ENCODE measurements at regions not wholly inside any gene's neighbourhood (a gene's known extent, or its start where the extent isn't known, plus 50 kb on each side); places are given as distances from the start of the nearest gene placed in this dataset.
"Not testable (repeated sequence)": the region's sequence is repeated elsewhere in the genome, so short reads cannot be mapped to it uniquely, and the experiment has no call there.

GRCh38 chr11:92046103-92046502, 178.5 kb upstream of the FAT3 start:
- no peak overlapping the region for H3K9ac ChIP-seq (ENCODE audit: low read depth, low read length, poor library complexity)
- H3K4me3 ChIP-seq (ENCODE audit: low read length in 2 of 2) = no peak overlapping the region
- DNase-seq (ENCODE audit: low spot score) = no peak
- no peaks in the 10 kb centered on the region for H3K4me1 ChIP-seq (ENCODE audit: control insufficient read depth in 2 of 2, insufficient read depth in 1 of 2, low read depth in 1 of 2, low read length in 2 of 2)
- H3K14ac ChIP-seq (ENCODE audit: low read length) = no peak overlapping the region
- no peak overlapping the region for H2AK5ac ChIP-seq (ENCODE audit: low read depth, low read length)
- no peaks in the 10 kb centered on the region for H3K27me3 ChIP-seq (ENCODE audit: control insufficient read depth in 3 of 3, insufficient read depth in 3 of 3, low read depth in 1 of 3, low read length in 3 of 3)
- H2BK120ac ChIP-seq (ENCODE audit: low read depth, low read length) = no peak overlapping the region
- no peak overlapping the region for H3K4me2 ChIP-seq (ENCODE audit: insufficient read depth, low read length, poor library complexity, severe bottlenecking)
- H3K23ac ChIP-seq (ENCODE audit: low read depth, low read length, poor library complexity) = no peak overlapping the region
- no peaks in the 10 kb centered on the region for H3K9me3 ChIP-seq (replicated peaks in 1 of 2; ENCODE audit: control insufficient read depth in 2 of 2, insufficient read depth in 1 of 2, low read depth in 1 of 2, low read length in 2 of 2)
- H3K27ac ChIP-seq (replicated peaks; ENCODE audit: low read length) = no peak overlapping the region
- no peaks in the 10 kb centered on the region for H3K36me3 ChIP-seq (replicated peaks in 1 of 2; ENCODE audit: control insufficient read depth in 2 of 2, insufficient read depth in 2 of 2, low read length in 2 of 2)
- no peak overlapping the region for H2AFZ ChIP-seq (ENCODE audit: low read length)
- H3K4ac ChIP-seq (ENCODE audit: low read length) = no peak overlapping the region
- H4K91ac ChIP-seq (ENCODE audit: low read depth, low read length, poor library complexity) = no peak overlapping the region
- H3K79me1 ChIP-seq (ENCODE audit: low read depth, low read length) = no peaks in the 10 kb centered on the region
- H4K8ac ChIP-seq (ENCODE audit: low read depth, low read length) = no peak overlapping the region
- H2BK12ac ChIP-seq (ENCODE audit: low read length) = no peak overlapping the region
- H2BK5ac ChIP-seq (ENCODE audit: low read length) = no peak overlapping the region
- no peak overlapping the region for H2BK15ac ChIP-seq (ENCODE audit: low read length)
- no peak overlapping the region for H3K18ac ChIP-seq (ENCODE audit: low read length)

- H3K4ac ChIP-seq (ENCODE audit: low read length) = no peak overlapping the region
- H3K4me3 ChIP-seq (ENCODE audit: low read length in 2 of 2) = no peak overlapping the region
- no peak overlapping the region for H4K8ac ChIP-seq (ENCODE audit: low read depth, low read length)
- no peak overlapping the region for H3K23ac ChIP-seq (ENCODE audit: low read depth, low read length, poor library complexity)
- no peak overlapping the region for H2BK120ac ChIP-seq (ENCODE audit: low read depth, low read length)
- no peaks in the 10 kb centered on the region for H3K79me1 ChIP-seq (ENCODE audit: low read depth, low read length)
- no peak overlapping the region for H4K91ac ChIP-seq (ENCODE audit: low read depth, low read length, poor library complexity)
- H2BK15ac ChIP-seq (ENCODE audit: low read length) = no peak overlapping the region
- H3K18ac ChIP-seq (ENCODE audit: low read length) = no peak overlapping the region
- no peak overlapping the region for H3K4me2 ChIP-seq (ENCODE audit: insufficient read depth, low read length, poor library complexity, severe bottlenecking)
- no peaks in the 10 kb centered on the region for H3K36me3 ChIP-seq (replicated peaks in 1 of 2; ENCODE audit: control insufficient read depth in 2 of 2, insufficient read depth in 2 of 2, low read length in 2 of 2)
- no peak for DNase-seq (ENCODE audit: low spot score)
- H3K27me3 ChIP-seq (ENCODE audit: control insufficient read depth in 3 of 3, insufficient read depth in 3 of 3, low read depth in 1 of 3, low read length in 3 of 3) = no peaks in the 10 kb centered on the region
- H2AFZ ChIP-seq (ENCODE audit: low read length) = peak overlapping the region; percentile 7
- H3K14ac ChIP-seq (ENCODE audit: low read length) = no peak overlapping the region
- no peak overlapping the region for H2BK12ac ChIP-seq (ENCODE audit: low read length)
- no peak overlapping the region for H3K9ac ChIP-seq (ENCODE audit: low read depth, low read length, poor library complexity)
- H3K27ac ChIP-seq (replicated peaks; ENCODE audit: low read length) = no peak overlapping the region
- no peaks in the 10 kb centered on the region for H3K9me3 ChIP-seq (replicated peaks in 1 of 2; ENCODE audit: control insufficient read depth in 2 of 2, insufficient read depth in 1 of 2, low read depth in 1 of 2, low read length in 2 of 2)
- no peak overlapping the region for H2BK5ac ChIP-seq (ENCODE audit: low read length)
- no peaks in the 10 kb centered on the region for H3K4me1 ChIP-seq (ENCODE audit: control insufficient read depth in 2 of 2, insufficient read depth in 1 of 2, low read depth in 1 of 2, low read length in 2 of 2)
- H2AK5ac ChIP-seq (ENCODE audit: low read depth, low read length) = no peak overlapping the region
These were observed 179.3 kb upstream of the FAT3 start for GRCh38 chr11:92045301-92045700.

DNA sequence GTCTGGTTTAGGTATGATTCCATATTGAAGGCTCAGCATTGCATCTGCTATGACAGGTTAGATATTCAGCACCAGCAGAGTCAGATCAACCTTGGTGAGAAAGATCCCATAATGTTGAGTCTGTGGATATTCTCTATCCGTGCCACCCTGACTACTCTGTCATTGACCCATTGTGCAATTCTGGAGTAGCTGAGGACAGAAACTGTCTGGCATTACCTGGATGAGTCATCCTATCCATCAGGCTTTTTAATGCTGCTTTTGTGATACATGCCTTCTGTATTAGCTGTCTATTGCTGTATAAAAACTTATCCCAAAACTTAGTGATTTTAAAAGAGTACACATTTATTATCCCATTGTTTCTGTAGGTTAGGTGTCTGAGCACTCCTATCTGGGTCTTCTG, 189.1 kb upstream of the FAT3 start:
- H3K36me3 ChIP-seq (replicated peaks in 1 of 2; ENCODE audit: control insufficient read depth in 2 of 2, insufficient read depth in 2 of 2, low read length in 2 of 2) = no peaks in the 10 kb centered on the region
- H2BK15ac ChIP-seq (ENCODE audit: low read length) = no peak overlapping the region
- no peak overlapping the region for H3K4me2 ChIP-seq (ENCODE audit: insufficient read depth, low read length, poor library complexity, severe bottlenecking)
- no peak overlapping the region for H2AFZ ChIP-seq (ENCODE audit: low read length)
- H3K23ac ChIP-seq (ENCODE audit: low read depth, low read length, poor library complexity) = no peak overlapping the region
- no peaks in the 10 kb centered on the region for H3K79me1 ChIP-seq (ENCODE audit: low read depth, low read length)
- no peak overlapping the region for H2BK120ac ChIP-seq (ENCODE audit: low read depth, low read length)
- H4K8ac ChIP-seq (ENCODE audit: low read depth, low read length) = no peak overlapping the region
- H3K4me3 ChIP-seq (ENCODE audit: low read length in 2 of 2) = no peak overlapping the region
- no peak overlapping the region for H3K18ac ChIP-seq (ENCODE audit: low read length)
- H3K9me3 ChIP-seq (replicated peaks in 1 of 2; ENCODE audit: control insufficient read depth in 2 of 2, insufficient read depth in 1 of 2, low read depth in 1 of 2, low read length in 2 of 2) = no peaks in the 10 kb centered on the region
- H3K14ac ChIP-seq (ENCODE audit: low read length) = no peak overlapping the region
- no peak overlapping the region for H2AK5ac ChIP-seq (ENCODE audit: low read depth, low read length)
- no peak overlapping the region for H2BK5ac ChIP-seq (ENCODE audit: low read length)
- no peaks in the 10 kb centered on the region for H3K4me1 ChIP-seq (ENCODE audit: control insufficient read depth in 2 of 2, insufficient read depth in 1 of 2, low read depth in 1 of 2, low read length in 2 of 2)
- H2BK12ac ChIP-seq (ENCODE audit: low read length) = no peak overlapping the region
- no peak overlapping the region for H4K91ac ChIP-seq (ENCODE audit: low read depth, low read length, poor library complexity)
- no peak for DNase-seq (ENCODE audit: low spot score)
- no peak overlapping the region for H3K27ac ChIP-seq (replicated peaks; ENCODE audit: low read length)
- WGBS, 2 donors (ENCODE audit: extremely low coverage in 2 of 2, insufficient read length in 2 of 2, insufficient replicate concordance in 1 of 2) = no CpG with 5 or more reads among the region's 1 CpG
- H3K4ac ChIP-seq (ENCODE audit: low read length) = no peak overlapping the region
- H3K9ac ChIP-seq (ENCODE audit: low read depth, low read length, poor library complexity) = no peak overlapping the region
- no peaks in the 10 kb centered on the region for H3K27me3 ChIP-seq (ENCODE audit: control insufficient read depth in 3 of 3, insufficient read depth in 3 of 3, low read depth in 1 of 3, low read length in 3 of 3)

DNA sequence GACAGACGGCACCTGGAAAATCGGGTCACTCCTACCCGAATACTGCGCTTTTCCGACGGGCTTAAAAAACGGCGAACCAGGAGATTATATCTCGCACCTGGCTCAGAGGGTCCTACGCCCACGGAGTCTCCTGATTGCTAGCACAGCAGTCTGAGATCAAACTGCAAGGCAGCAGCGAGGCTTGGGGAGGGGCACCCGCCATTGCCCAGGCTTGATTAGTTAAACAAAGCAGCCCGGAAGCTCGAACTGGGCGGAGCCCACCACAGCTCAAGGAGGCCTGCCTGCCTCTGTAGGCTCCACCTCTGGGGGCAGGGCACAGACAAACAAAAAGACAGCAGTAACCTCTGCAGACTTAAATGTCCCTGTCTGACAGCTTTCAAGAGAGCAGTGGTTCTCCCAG, 197.5 kb upstream of the FAT3 start:
- no CpG with 5 or more reads among the region's 16 CpGs for WGBS, 2 donors (ENCODE audit: extremely low coverage in 2 of 2, insufficient read length in 2 of 2, insufficient replicate concordance in 1 of 2)
- not testable (repeated sequence) for H2BK15ac ChIP-seq (ENCODE audit: low read length)

More for the DNA sequence above, 197.5 kb upstream of the FAT3 start:
- not testable (repeated sequence) for H3K4me2 ChIP-seq (ENCODE audit: insufficient read depth, low read length, poor library complexity, severe bottlenecking); H3K27me3 ChIP-seq (ENCODE audit: control insufficient read depth in 3 of 3, insufficient read depth in 3 of 3, low read depth in 1 of 3, low read length in 3 of 3); H3K9me3 ChIP-seq (replicated peaks in 1 of 2; ENCODE audit: control insufficient read depth in 2 of 2, insufficient read depth in 1 of 2, low read depth in 1 of 2, low read length in 2 of 2); H3K23ac ChIP-seq (ENCODE audit: low read depth, low read length, poor library complexity); H2BK12ac ChIP-seq (ENCODE audit: low read length); H3K9ac ChIP-seq (ENCODE audit: low read depth, low read length, poor library complexity); H3K18ac ChIP-seq (ENCODE audit: low read length); H4K91ac ChIP-seq (ENCODE audit: low read depth, low read length, poor library complexity); H3K4ac ChIP-seq (ENCODE audit: low read length); H2BK5ac ChIP-seq (ENCODE audit: low read length); DNase-seq (ENCODE audit: low spot score); H3K27ac ChIP-seq (replicated peaks; ENCODE audit: low read length); H3K14ac ChIP-seq (ENCODE audit: low read length); H3K4me1 ChIP-seq (ENCODE audit: control insufficient read depth in 2 of 2, insufficient read depth in 1 of 2, low read depth in 1 of 2, low read length in 2 of 2); H3K79me1 ChIP-seq (ENCODE audit: low read depth, low read length); H2BK120ac ChIP-seq (ENCODE audit: low read depth, low read length); H2AK5ac ChIP-seq (ENCODE audit: low read depth, low read length); H3K36me3 ChIP-seq (replicated peaks in 1 of 2; ENCODE audit: control insufficient read depth in 2 of 2, insufficient read depth in 2 of 2, low read length in 2 of 2); H4K8ac ChIP-seq (ENCODE audit: low read depth, low read length); H3K4me3 ChIP-seq (ENCODE audit: low read length in 2 of 2)
- H2AFZ ChIP-seq (ENCODE audit: low read length) = peak overlapping the region; percentile 35
